Neuron (in vitro differentiated cells): ENCODE measurements at regions not wholly inside any gene's neighbourhood (a gene's known extent, or its start where the extent isn't known, plus 50 kb on each side); places are given as distances from the start of the nearest gene placed in this dataset.

ENCODE experiments used
- H2AFZ ChIP-seq: one replicate; pipeline ENCODE4 v1.6.1; 2013; ENCODE audit warnings: low read depth, mild to moderate bottlenecking, inconsistent platforms, low read length, moderate library complexity
- H3K27me3 ChIP-seq: one replicate; pipeline ENCODE4 v1.6.1; 2013; ENCODE audit warnings: low read length; ENCODE audit not compliant: insufficient read depth
- H3K36me3 ChIP-seq: one replicate; pipeline ENCODE4 v1.6.1; 2013; ENCODE audit warnings: low read length; ENCODE audit not compliant: insufficient read depth
- H3K4me1 ChIP-seq: one replicate; pipeline ENCODE4 v1.6.1; 2013; ENCODE audit warnings: low read length; ENCODE audit not compliant: insufficient read depth
- H3K4me3 ChIP-seq: 2 replicates; pipeline ENCODE4 v1.5.1; 2013; ENCODE audit warnings: mild to moderate bottlenecking, low read length, moderate library complexity
- H3K9me3 ChIP-seq: one replicate; pipeline ENCODE4 v1.6.1; 2013; ENCODE audit warnings: low read length

DNA sequence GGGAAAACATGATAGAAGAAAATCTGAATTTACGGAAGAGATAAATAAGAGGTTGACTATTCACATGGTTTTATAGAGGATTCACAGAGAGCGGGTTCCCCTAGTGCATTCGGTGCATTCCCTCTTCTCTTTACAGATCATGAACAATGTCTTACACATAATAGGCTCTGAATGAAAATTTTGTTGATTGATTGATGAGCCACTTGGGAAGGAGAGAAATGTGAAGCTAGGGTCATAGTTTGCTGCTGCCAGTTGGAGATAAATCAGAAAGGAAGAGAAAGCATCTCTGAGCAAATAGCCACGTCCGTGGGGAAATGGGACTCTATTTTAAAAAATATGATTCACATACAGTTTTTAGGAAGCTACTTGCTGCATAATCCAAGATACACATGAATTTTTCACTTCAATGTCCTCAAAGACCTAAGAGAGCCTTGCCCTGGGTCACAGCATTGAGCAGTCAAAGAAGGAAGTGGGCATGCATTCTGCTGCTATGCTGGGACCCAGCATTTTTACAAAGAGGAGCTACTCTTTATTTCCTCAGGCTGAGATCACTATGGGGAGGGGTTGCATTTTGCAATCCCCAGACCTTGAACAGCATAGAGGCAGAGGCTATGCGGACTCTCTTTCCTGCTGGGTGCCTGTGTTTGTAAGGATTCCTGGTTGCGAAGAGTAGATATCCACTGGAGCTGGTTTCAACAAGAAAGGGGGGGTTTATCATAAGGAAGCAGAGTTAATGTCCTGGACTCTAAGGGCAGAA lies 395.3 kb downstream of the TSN start:
- Histone ChIP-seq H3K9me3 (no peaks in the 10 kb centered on the region), H3K36me3 (no peaks in the 10 kb centered on the region), H3K4me1 (no peaks in the 10 kb centered on the region), H3K27me3 (no peaks in the 10 kb centered on the region), H3K4me3 (no peak overlapping the region), H2AFZ (no peak overlapping the region)

GRCh38 chr2:122152571-122152970 lies 397.1 kb downstream of the TSN start:
- no peaks in the 10 kb centered on the region for H3K4me1 ChIP-seq
- no peaks in the 10 kb centered on the region for H3K27me3 ChIP-seq
- H2AFZ ChIP-seq: no peak overlapping the region
- H3K36me3 ChIP-seq: no peaks in the 10 kb centered on the region
- no peak overlapping the region for H3K4me3 ChIP-seq
- no peaks in the 10 kb centered on the region for H3K9me3 ChIP-seq

GRCh38 chr2:122156176-122156890 lies 400.9 kb downstream of the TSN start:
- Histone ChIP-seq H3K27me3 (no peaks in the 10 kb centered on the region), H3K36me3 (no peaks in the 10 kb centered on the region), H3K4me3 (no peak overlapping the region), H3K9me3 (no peaks in the 10 kb centered on the region), H2AFZ (no peak overlapping the region), H3K4me1 (no peaks in the 10 kb centered on the region)

DNA sequence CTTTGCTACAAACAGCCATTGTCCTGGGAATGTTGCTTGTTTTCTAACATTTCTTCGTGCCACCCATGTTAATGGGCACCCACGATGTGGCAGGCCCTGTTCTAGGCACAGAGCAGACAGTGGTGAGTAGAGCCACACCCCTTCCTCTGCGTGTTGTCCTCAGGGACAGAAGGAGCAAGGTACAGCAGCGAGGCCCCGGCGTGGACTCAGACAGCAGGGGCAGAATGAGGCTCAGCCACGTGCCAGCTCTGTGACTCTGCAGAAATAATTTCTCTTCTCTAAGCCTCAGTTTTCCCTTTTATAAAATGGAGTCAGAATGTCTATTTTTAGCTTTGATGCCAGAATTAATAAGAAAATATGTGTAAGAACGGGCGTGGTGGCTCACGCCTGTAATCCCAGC lies 401.7 kb downstream of the TSN start:
- Histone ChIP-seq H3K36me3 (no peaks in the 10 kb centered on the region), H3K9me3 (no peaks in the 10 kb centered on the region), H3K4me1 (no peaks in the 10 kb centered on the region), H3K4me3 (no peak overlapping the region), H3K27me3 (no peaks in the 10 kb centered on the region), H2AFZ (no peak overlapping the region)

GRCh38 chr2:122163617-122164016 lies 408.2 kb downstream of the TSN start:
- Histone ChIP-seq H3K4me1 (no peaks in the 10 kb centered on the region), H3K27me3 (no peaks in the 10 kb centered on the region), H3K36me3 (no peaks in the 10 kb centered on the region), H3K9me3 (no peaks in the 10 kb centered on the region), H2AFZ (no peak overlapping the region), H3K4me3 (no peak overlapping the region)

DNA sequence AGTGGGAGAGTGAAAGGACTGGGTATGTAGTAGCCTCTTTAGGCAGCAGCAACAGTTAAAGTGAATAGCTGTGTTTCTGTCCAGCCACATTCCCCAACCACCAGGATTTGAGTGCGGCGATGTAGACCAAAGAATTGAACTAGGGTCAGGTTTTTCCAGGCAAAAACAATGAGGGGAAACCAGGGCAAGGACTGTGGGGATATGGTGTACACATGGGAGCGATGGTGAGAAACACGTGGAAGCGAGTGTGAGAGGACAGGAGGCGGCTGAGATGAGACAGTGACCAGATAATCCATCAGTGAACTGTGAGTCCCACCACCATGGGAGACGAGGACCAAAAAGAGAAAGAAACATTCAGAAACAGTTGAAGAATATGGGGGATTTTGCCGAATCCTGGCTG lies 409.5 kb downstream of the TSN start:
- H2AFZ ChIP-seq: no peak overlapping the region
- H3K4me3 ChIP-seq: no peak overlapping the region
- no peaks in the 10 kb centered on the region for H3K27me3 ChIP-seq
- H3K36me3 ChIP-seq: no peaks in the 10 kb centered on the region
- no peaks in the 10 kb centered on the region for H3K9me3 ChIP-seq
- no peaks in the 10 kb centered on the region for H3K4me1 ChIP-seq

DNA sequence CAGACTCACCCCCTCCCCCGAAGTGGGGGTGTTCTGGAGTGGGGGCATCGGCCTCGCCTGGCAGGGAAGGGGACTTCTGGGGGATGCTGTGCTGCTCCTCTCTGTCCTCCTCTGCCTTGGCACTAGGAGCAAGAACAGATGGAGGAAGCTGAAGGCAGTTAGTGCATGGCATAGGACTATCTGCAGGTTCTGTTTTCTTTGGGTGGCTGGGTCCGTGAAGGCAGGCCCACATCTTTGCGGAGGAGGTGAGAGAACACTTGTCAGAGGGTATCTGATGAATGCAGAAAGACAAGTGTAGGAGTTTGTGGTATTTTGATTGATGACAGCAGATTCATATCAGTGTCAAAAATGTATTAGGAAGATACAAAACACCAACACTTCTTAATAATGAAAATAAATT lies 411.4 kb downstream of the TSN start:
- H3K36me3 ChIP-seq: no peaks in the 10 kb centered on the region
- no peak overlapping the region for H3K4me3 ChIP-seq
- H3K27me3 ChIP-seq: no peaks in the 10 kb centered on the region
- H3K9me3 ChIP-seq: no peaks in the 10 kb centered on the region
- no peaks in the 10 kb centered on the region for H3K4me1 ChIP-seq
- no peak overlapping the region for H2AFZ ChIP-seq

- Histone ChIP-seq H3K9me3 (no peaks in the 10 kb centered on the region), H3K36me3 (no peaks in the 10 kb centered on the region), H3K27me3 (no peaks in the 10 kb centered on the region), H3K4me1 (no peaks in the 10 kb centered on the region), H2AFZ (no peak overlapping the region), H3K4me3 (no peak overlapping the region)
Measured at GRCh38 chr2:122167515-122167914, 412.1 kb downstream of the TSN start.

GRCh38 chr2:122168799-122169198 lies 413.3 kb downstream of the TSN start:
- H3K4me3 ChIP-seq: no peak overlapping the region
- no peaks in the 10 kb centered on the region for H3K4me1 ChIP-seq
- H3K36me3 ChIP-seq: no peaks in the 10 kb centered on the region
- H3K9me3 ChIP-seq: no peaks in the 10 kb centered on the region
- H3K27me3 ChIP-seq: no peaks in the 10 kb centered on the region
- no peak overlapping the region for H2AFZ ChIP-seq

GRCh38 chr2:122172812-122173211 lies 417.4 kb downstream of the TSN start:
- Histone ChIP-seq H3K4me1 (no peaks in the 10 kb centered on the region), H3K36me3 (no peaks in the 10 kb centered on the region), H3K4me3 (no peak overlapping the region), H3K9me3 (no peaks in the 10 kb centered on the region), H3K27me3 (no peaks in the 10 kb centered on the region), H2AFZ (no peak overlapping the region)

DNA sequence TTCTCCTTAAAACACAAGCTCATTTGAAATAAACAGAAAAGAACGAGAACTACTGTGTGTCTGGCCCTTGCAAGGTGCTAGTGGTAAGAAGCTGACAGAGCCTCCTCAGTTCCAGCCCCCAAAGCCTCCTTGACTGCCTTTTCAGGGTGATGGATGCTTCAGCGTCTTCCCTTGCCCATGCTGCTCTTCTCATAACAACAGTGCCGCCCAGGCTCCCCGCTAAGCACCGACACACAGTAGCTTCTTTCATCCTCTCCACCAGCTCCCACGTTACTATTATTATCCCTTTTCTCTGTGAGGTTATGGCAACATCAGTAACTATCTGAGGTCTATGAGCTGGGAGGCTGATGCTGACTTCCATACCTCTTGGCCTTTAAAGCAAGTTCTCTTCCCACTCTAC lies 418.6 kb downstream of the TSN start:
- no peaks in the 10 kb centered on the region for H3K27me3 ChIP-seq
- H3K4me1 ChIP-seq: no peaks in the 10 kb centered on the region
- H3K36me3 ChIP-seq: no peaks in the 10 kb centered on the region
- no peak overlapping the region for H3K4me3 ChIP-seq
- H2AFZ ChIP-seq: no peak overlapping the region
- H3K9me3 ChIP-seq: no peaks in the 10 kb centered on the region

GRCh38 chr2:122179492-122180165 lies 424.2 kb downstream of the TSN start:
- H3K4me1 ChIP-seq: no peaks in the 10 kb centered on the region
- H3K9me3 ChIP-seq: no peaks in the 10 kb centered on the region
- H3K36me3 ChIP-seq: no peaks in the 10 kb centered on the region
- H3K27me3 ChIP-seq: no peaks in the 10 kb centered on the region
- H3K4me3 ChIP-seq: no peak overlapping the region
- no peak overlapping the region for H2AFZ ChIP-seq

DNA sequence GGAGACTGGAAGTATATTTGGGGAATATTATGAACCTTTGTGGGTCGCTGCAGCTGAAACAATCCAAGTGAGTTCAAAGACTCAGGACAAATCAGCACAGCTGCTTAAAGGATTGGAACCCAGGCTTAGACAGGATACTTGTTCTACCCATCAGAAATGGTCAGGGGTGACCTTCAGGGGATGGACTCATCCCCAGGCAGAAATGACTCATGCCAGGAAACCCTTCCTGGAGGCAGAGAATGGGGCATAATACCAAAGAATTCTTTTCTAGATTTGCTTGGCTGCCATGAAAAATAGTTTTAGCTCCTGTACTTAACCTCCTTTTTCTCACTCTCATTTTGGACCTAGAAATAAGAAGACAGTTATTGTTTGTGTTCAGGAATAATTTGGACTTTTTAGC lies 425.5 kb downstream of the TSN start:
- no peaks in the 10 kb centered on the region for H3K27me3 ChIP-seq
- no peak overlapping the region for H3K4me3 ChIP-seq
- H3K9me3 ChIP-seq: no peaks in the 10 kb centered on the region
- no peaks in the 10 kb centered on the region for H3K4me1 ChIP-seq
- H2AFZ ChIP-seq: no peak overlapping the region
- H3K36me3 ChIP-seq: no peaks in the 10 kb centered on the region
